Left ventricle myocardium inferior (tissue), 1 donor: ENCODE measurements at regions not wholly inside any gene's neighbourhood (a gene's known extent, or its start where the extent isn't known, plus 50 kb on each side); places are given as distances from the start of the nearest gene placed in this dataset.

Source experiments
- DNase-seq: peaks from one replicate; pipeline ENCODE4 v3.0.0-alpha.2; 2020
- H3K27ac ChIP-seq: fragments of 200-600 bp; replicated peaks from 2 replicates; pipeline ENCODE4 v1.8.0; 2021
- H3K27me3 ChIP-seq: fragments of 200-600 bp; 2 replicates; pipeline ENCODE4 v1.8.0; 2021; ENCODE audit warnings: low read depth
- H3K36me3 ChIP-seq: fragments of 200-600 bp; 2 replicates; pipeline ENCODE4 v1.8.0; 2021
- H3K4me1 ChIP-seq: fragments of 200-600 bp; 2 replicates; pipeline ENCODE4 v1.8.0; 2021
- H3K4me3 ChIP-seq: fragments of 200-600 bp; 2 replicates; pipeline ENCODE4 v1.8.0; 2021; ENCODE audit warnings: mild to moderate bottlenecking, moderate library complexity
- H3K9me3 ChIP-seq: fragments of 200-600 bp; replicated peaks from 2 replicates; pipeline ENCODE4 v1.8.0; 2021
- CTCF ChIP-seq: fragments of 200-600 bp; IDR thresholded peaks from 2 replicates; pipeline ENCODE4 v1.8.0; 2021; ENCODE audit warnings: antibody characterized with exemption, mild to moderate bottlenecking, borderline replicate concordance
- intact Hi-C: fragments of 100-400 bp; cut with micrococcal nuclease; formaldehyde crosslinking; loops from one replicate; pipeline ENCODE4 v1.11.0; 2022
- donor health status: DM: no; HTN: yes; CAD: no; lungs with severe emphysema.

DNA sequence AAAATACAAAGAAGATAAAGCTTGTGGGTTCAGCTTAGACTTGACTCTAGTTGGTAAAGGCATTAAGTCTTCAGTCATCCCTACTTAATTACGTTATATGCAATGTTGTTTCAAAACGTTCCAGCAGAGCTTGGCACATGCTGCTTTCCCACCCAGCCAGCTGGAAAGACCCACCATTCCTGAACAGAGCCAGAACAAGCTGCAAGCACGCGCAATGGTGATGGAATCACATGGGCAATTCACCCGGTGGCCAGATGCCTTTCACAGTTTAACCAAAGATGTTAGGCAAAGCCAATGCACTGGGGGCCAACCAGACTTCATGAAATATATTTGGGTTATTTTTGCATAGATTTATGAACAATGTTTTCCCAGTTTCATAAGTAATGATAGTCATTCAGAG lies 123.4 kb upstream of the CDH20 start:
- Histone ChIP-seq H3K27me3 (no peaks in the 10 kb centered on the region), H3K4me1 (no peaks in the 10 kb centered on the region), H3K27ac (no peak overlapping the region), H3K4me3 (no peak overlapping the region), H3K9me3 (no peaks in the 10 kb centered on the region), H3K36me3 (no peaks in the 10 kb centered on the region)
- no peak for TF ChIP-seq CTCF
- intact Hi-C loops, result no loop called here
- no peak for DNase-seq

GRCh38 chr18:61216051-61216450 lies 117.2 kb upstream of the CDH20 start:
- H3K36me3 ChIP-seq, result no peaks in the 10 kb centered on the region
- intact Hi-C loops, result no loop called here
- TF ChIP-seq CTCF, result no peak
- H3K4me3 ChIP-seq, result no peak overlapping the region
- H3K4me1 ChIP-seq, result no peaks in the 10 kb centered on the region
- no peak for DNase-seq
- H3K9me3 ChIP-seq, result no peaks in the 10 kb centered on the region
- H3K27me3 ChIP-seq, result no peaks in the 10 kb centered on the region
- no peak overlapping the region for H3K27ac ChIP-seq

- DNase-seq, result no peak
- H3K36me3 ChIP-seq, result no peaks in the 10 kb centered on the region
- H3K27ac ChIP-seq, result no peak overlapping the region
- no peak for TF ChIP-seq CTCF
- no peaks in the 10 kb centered on the region for H3K27me3 ChIP-seq
- H3K4me3 ChIP-seq, result no peak overlapping the region
- no peaks in the 10 kb centered on the region for H3K9me3 ChIP-seq
- H3K4me1 ChIP-seq, result no peaks in the 10 kb centered on the region
- intact Hi-C loops, result no loop called here
These were observed 111.0 kb upstream of the CDH20 start for GRCh38 chr18:61222206-61222605.

GRCh38 chr18:61225336-61225735 lies 107.9 kb upstream of the CDH20 start:
- no peaks in the 10 kb centered on the region for H3K27me3 ChIP-seq
- no peaks in the 10 kb centered on the region for H3K9me3 ChIP-seq
- TF ChIP-seq CTCF, result no peak
- intact Hi-C loops, result no loop called here
- no peaks in the 10 kb centered on the region for H3K4me1 ChIP-seq
- H3K4me3 ChIP-seq, result no peak overlapping the region
- DNase-seq, result no peak
- no peak overlapping the region for H3K27ac ChIP-seq
- H3K36me3 ChIP-seq, result no peaks in the 10 kb centered on the region

DNA sequence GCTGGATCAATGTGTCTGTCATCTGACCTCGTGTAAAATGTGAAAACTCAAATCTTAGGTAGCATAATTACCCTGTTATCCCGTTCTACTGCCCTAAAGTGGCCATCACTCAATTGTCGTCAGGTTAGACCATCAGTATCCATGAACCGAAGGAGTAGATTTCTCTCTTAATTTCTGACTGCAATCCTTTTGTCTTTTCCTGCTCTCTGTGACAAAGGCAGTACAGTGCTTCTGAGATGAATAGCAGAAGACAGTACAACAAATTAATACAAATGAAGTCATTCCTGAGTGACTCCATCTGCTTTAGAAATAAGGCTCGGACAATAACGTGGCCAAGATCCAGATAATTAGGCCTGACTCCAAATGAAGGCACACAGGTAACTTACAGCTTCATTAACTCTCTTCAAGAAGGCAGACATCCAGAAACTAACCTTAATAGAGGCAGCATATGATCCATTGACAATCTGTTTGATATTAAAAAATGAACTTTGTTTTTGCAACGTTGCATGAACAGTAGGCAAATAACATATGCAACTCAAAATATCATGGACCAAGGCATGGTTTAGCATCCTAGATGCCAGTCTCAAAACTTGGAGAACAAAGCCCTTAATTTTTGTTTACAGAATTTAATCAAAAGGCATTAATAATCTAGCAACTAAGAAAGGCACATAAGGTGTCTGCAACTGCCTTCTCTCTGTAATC lies 96.7 kb upstream of the CDH20 start:
- intact Hi-C loops, result no loop called here

More for the DNA sequence above, 96.7 kb upstream of the CDH20 start:
- no peaks in the 10 kb centered on the region for H3K4me1 ChIP-seq
- H3K27me3 ChIP-seq, result no peaks in the 10 kb centered on the region
- no peaks in the 10 kb centered on the region for H3K36me3 ChIP-seq
- TF ChIP-seq CTCF, result no peak
- no peak for DNase-seq
- no peak overlapping the region for H3K27ac ChIP-seq
- H3K9me3 ChIP-seq, result peaks cover 6% of the 10 kb centered on the region
- no peak overlapping the region for H3K4me3 ChIP-seq
